AG09319 (cell line): ENCODE measurements at regions not wholly inside any gene's neighbourhood (a gene's known extent, or its start where the extent isn't known, plus 50 kb on each side); places are given as distances from the start of the nearest gene placed in this dataset.

Experiments
- DNase-seq: peaks from one replicate; pipeline ENCODE4 v3.0.0-alpha.2; 2010; ENCODE audit warnings: low read depth; ENCODE audit errors: extremely low read depth
- TF ChIP-seq, protein P1 (sequence below): IDR thresholded peaks from 2 replicates; pipeline ENCODE4 v1.5.1; 2011; ENCODE audit warnings: low read depth, mild to moderate bottlenecking, inconsistent platforms, low read length, moderate library complexity

DNA sequence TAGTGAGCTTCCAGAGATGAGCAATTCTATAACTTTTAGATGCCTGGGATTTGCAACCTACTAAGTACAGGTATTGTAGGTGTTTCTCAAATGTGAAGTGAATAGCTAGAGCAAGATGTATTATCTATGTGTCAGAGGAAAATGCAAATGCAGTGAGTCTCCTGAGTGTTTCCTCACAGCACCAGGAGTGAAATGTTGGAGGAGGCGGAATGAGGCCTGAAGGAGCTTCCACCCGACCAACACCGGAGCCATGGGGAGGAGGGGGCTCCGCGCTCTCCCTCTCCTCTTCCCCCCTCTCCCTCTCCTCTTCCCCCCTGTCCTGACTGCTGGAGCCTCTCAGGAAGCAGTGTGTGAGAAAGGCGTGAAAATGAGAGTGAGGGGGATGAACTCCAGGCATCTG, 79.9 kb upstream of the RNF32 start:
- no peak for DNase-seq
- TF ChIP-seq, protein P1, sequence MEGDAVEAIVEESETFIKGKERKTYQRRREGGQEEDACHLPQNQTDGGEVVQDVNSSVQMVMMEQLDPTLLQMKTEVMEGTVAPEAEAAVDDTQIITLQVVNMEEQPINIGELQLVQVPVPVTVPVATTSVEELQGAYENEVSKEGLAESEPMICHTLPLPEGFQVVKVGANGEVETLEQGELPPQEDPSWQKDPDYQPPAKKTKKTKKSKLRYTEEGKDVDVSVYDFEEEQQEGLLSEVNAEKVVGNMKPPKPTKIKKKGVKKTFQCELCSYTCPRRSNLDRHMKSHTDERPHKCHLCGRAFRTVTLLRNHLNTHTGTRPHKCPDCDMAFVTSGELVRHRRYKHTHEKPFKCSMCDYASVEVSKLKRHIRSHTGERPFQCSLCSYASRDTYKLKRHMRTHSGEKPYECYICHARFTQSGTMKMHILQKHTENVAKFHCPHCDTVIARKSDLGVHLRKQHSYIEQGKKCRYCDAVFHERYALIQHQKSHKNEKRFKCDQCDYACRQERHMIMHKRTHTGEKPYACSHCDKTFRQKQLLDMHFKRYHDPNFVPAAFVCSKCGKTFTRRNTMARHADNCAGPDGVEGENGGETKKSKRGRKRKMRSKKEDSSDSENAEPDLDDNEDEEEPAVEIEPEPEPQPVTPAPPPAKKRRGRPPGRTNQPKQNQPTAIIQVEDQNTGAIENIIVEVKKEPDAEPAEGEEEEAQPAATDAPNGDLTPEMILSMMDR = no peak

DNA sequence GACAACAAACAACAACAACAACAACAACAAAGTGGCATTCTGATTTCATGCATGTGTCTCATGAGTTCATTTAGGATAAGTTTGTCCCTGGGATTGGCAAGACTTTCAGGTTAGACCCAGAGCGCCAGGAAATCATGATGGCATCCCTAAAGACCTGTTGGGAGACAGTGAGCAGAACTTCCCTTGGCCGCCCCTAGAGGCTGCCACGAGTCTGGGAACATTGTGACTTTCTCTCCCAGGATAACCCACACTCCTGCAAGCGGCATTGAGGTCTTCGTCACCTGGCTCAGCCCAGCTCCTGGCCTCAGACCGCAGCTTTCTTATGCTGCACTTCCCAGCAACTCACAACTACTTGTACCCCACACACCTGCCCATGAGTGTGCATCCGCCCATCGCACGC, 80.5 kb upstream of the RNF32 start:
- TF ChIP-seq, protein P1 = no peak
- DNase-seq = no peak

DNA sequence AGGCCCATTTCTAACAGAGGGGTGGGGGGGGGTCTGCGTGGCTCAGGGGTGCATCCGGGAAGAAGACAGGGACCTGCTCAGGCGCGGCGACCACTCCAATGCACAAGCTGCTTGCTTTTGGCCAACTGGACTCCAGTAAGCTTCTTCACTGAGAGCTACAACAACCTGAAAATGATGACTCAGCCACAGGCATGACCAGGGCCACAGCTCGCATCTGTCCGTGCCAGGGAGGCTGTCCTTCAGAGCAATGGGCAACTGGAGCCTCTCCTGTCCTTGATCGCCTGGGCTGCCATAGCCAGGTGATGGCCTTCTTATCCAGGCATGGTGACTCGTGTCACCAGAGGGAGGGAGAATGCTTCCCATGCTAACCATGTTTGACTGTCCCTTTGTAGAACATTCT, 81.6 kb upstream of the RNF32 start:
- TF ChIP-seq, protein P1 = no peak

DNA sequence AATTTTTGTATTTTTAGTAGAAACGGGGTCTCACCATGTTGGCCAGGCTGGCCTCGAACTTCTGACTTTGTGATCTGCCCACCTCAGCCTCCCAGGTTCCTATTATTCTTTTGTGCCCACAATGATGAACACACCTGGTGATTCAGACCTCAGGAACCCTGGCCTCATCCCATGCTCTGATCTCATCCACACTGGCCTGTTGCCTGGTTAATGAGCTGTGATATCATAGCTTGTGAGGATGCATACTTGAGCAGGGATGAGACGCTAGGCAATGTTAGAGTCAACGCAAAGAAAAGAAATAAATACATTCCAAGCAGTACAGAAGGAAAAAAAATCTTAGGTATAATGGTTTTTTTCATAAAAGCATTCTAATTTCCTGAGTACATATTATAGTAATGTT, 82.4 kb upstream of the RNF32 start:
- TF ChIP-seq, protein P1 = no peak
- no peak for DNase-seq

More for the DNA sequence above, 81.6 kb upstream of the RNF32 start:
- DNase-seq = no peak

DNA sequence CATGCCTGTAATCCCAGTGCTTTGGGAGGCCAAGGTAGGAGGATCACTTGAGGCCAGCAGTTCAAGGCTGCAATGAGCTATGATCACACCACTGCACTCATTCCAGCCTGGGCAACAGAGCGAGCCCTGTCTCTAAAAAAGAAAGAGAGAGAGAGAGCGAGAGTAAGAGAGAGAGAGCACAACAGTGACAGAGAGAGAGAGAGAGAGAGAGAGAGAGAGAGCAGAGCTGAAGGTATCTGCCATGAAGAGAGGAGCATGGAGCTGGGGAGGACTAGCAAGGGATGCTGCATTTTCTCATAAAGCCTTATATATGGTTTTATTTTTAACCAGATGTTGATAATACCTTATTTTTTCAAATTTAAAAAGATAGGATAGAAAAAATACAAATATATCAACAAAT, 84.5 kb upstream of the RNF32 start:
- TF ChIP-seq, protein P1 = no peak
- DNase-seq = no peak

DNA sequence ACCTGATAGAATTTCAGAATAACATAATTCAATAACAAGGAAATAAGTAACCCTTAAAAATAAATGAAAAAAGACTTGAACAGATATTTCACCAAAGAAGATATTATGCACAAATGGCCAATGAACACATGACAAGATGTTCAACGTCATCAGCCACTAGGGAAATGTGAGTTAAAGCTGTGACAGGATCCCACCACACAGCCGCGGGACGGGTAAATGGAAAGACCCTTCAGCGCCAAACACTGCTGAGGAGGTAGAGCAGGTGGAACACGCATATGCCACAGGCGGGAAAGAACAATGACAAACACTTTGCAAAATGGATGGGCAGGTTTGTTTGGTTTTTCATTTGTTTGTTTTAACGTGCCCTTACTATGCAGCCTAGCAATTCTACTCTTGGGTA, 86.1 kb upstream of the RNF32 start:
- no peak for DNase-seq
- TF ChIP-seq, protein P1 = no peak

DNA sequence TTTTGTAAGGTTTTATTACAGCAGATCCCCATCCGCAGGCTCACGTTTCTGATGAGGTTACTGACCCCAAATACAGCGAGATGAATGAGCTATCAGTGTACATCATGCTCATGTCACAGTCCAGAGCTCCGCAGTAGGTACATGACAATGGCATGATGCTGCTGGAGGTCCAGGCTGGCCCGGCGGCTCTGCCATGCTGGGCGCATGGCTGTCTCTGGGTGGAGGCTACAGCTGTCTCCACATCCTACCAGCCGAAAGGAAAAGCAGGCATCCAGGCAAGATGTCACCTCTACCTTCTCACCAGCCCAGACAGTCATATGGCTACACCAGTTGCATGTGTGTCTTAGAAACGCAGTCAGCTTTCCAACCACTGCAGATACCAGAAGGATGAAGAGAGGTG, 90.9 kb upstream of the RNF32 start:
- TF ChIP-seq, protein P1 = no peak

More for the DNA sequence above, 90.9 kb upstream of the RNF32 start:
- no peak for DNase-seq
